H1 (cell line): ENCODE measurements at regions not wholly inside any gene's neighbourhood (a gene's known extent, or its start where the extent isn't known, plus 50 kb on each side); places are given as distances from the start of the nearest gene placed in this dataset.

Source experiments
- CTCF ChIA-PET: fragments of 300-600 bp; sonication (Branson Sonifier 250); formaldehyde crosslinking; loops from one replicate; lab custom pipeline; 2021; ENCODE audit not compliant: partially characterized antibody; lab: Charles Lee
- POLR2A ChIA-PET: fragments of 300-600 bp; sonication (Branson Sonifier 250); formaldehyde crosslinking; loops from one replicate; lab custom pipeline; 2021; ENCODE audit warnings: inconsistent platforms; ENCODE audit not compliant: partially characterized antibody; lab: Charles Lee
- DNase-seq, 2 experiments: peaks; one replicate each; pipeline versions ENCODE4 v3.0.0 to v3.0.0-alpha.2; 2010 to 2022; ENCODE audit warnings: low spot score in 2 of 2, low read depth in 1 of 2, mixed read lengths in 1 of 2
- FAIRE-seq: peaks from 2 replicates; lab custom pipeline; 2011; peaks lifted over from hg19 to GRCh38; lab: Jason Lieb, UNC
- H2AFZ ChIP-seq: 2 replicates; pipeline ENCODE4 v1.8.1; 2012; ENCODE audit warnings: low read length, inconsistent platforms
- H2AK5ac ChIP-seq: 2 replicates; pipeline ENCODE4 v1.6.1; 2013; ENCODE audit warnings: low read depth, low read length
- H2BK120ac ChIP-seq: replicated peaks from 2 replicates; pipeline ENCODE3; 2013; ENCODE audit warnings: low read depth, low read length, inconsistent platforms
- H2BK12ac ChIP-seq: 2 replicates; pipeline ENCODE4 v1.6.1; 2013; ENCODE audit warnings: low read depth, low read length
- H2BK15ac ChIP-seq: 2 replicates; pipeline ENCODE4 v1.6.1; 2013; ENCODE audit warnings: low read length
- H2BK20ac ChIP-seq: 2 replicates; pipeline ENCODE4 v1.6.1; 2013; ENCODE audit warnings: low read length
- H2BK5ac ChIP-seq: 2 replicates; pipeline ENCODE4 v1.6.1; 2013; ENCODE audit warnings: low read depth, low read length
- H3K14ac ChIP-seq: 2 replicates; pipeline ENCODE4 v1.6.1; 2013; ENCODE audit warnings: inconsistent platforms; ENCODE audit not compliant: insufficient read length
- H3K18ac ChIP-seq: 2 replicates; pipeline ENCODE4 v1.6.1; 2013; ENCODE audit warnings: low read length; ENCODE audit errors: extremely low read depth
- H3K23ac ChIP-seq: 2 replicates; pipeline ENCODE4 v1.6.1; 2013; ENCODE audit warnings: inconsistent platforms; ENCODE audit not compliant: insufficient read length
- H3K23me2 ChIP-seq: 2 replicates; pipeline ENCODE4 v1.6.1; 2013; ENCODE audit warnings: low read depth, low read length
- H3K27ac ChIP-seq: 2 replicates; pipeline ENCODE4 v1.6.1; 2011; ENCODE audit warnings: low read depth, low read length, inconsistent platforms
- H3K27me3 ChIP-seq, 4 experiments: replicated peaks in 1 of 4; 1 replicate in 1 of 4; 2 replicates in 3 of 4; pipeline versions ENCODE4 v1.6.1 to v1.8.1; 2011 to 2013; ENCODE audit warnings: low read length in 3 of 4, mild to moderate bottlenecking in 3 of 4, inconsistent platforms in 2 of 4, mixed read lengths in 2 of 4, moderate library complexity in 1 of 4; ENCODE audit not compliant: control insufficient read depth in 3 of 4, insufficient read depth in 3 of 4; ENCODE audit errors: extremely low read depth in 1 of 4
- H3K36me3 ChIP-seq, 4 experiments: 2 replicates each; pipeline versions ENCODE4 v1.6.1 to v1.8.1; 2011 to 2013; ENCODE audit warnings: mild to moderate bottlenecking in 4 of 4, low read length in 3 of 4, moderate library complexity in 2 of 4, control low read depth in 1 of 4, inconsistent platforms in 1 of 4; ENCODE audit not compliant: insufficient read depth in 4 of 4, control insufficient read depth in 2 of 4
- H3K4ac ChIP-seq: replicated peaks from 2 replicates; pipeline ENCODE3; 2013; ENCODE audit warnings: low read length, low read depth, mixed read lengths, inconsistent platforms; ENCODE audit not compliant: insufficient read length
- H3K4me1 ChIP-seq, 4 experiments: replicated peaks in 1 of 4; 1 replicate in 1 of 4; 2 replicates in 3 of 4; pipeline versions ENCODE4 v1.6.1 to v1.8.1; 2011 to 2013; ENCODE audit warnings: low read length in 3 of 4, inconsistent platforms in 2 of 4, mixed read lengths in 1 of 4; ENCODE audit not compliant: insufficient read depth in 4 of 4, control insufficient read depth in 3 of 4
- H3K4me2 ChIP-seq, 2 experiments: 2 replicates each; pipeline versions ENCODE4 v1.6.1 to v1.8.1; 2011 to 2013; ENCODE audit warnings: low read depth in 2 of 2, low read length in 2 of 2, control low read depth in 1 of 2, inconsistent platforms in 1 of 2, mild to moderate bottlenecking in 1 of 2; ENCODE audit not compliant: insufficient read depth in 1 of 2
- H3K4me3 ChIP-seq, 4 experiments: fragments of 200-600, 300-600 bp in 1 of 4; sonication (generic), shearing (Covaris generic), sonication (Bioruptor Twin) in 1 of 4; 2 replicates each; pipeline versions ENCODE4 v1.5.1 to v1.8.1; 2011 to 2016; ENCODE audit warnings: low read length in 4 of 4, low read depth in 3 of 4, control low read depth in 2 of 4, inconsistent platforms in 2 of 4, mild to moderate bottlenecking in 2 of 4, mixed read lengths in 1 of 4, moderate library complexity in 1 of 4; ENCODE audit not compliant: insufficient read depth in 2 of 4; ENCODE audit errors: extremely low read depth in 1 of 4
- H3K56ac ChIP-seq: replicated peaks from 2 replicates; pipeline ENCODE3; 2013; ENCODE audit warnings: low read depth, mild to moderate bottlenecking, mixed read lengths, low read length, inconsistent platforms; ENCODE audit not compliant: insufficient read length
- H3K79me1 ChIP-seq: 2 replicates; pipeline ENCODE4 v1.6.1; 2013; ENCODE audit warnings: low read depth, low read length, control low read depth
- H3K79me2 ChIP-seq, 2 experiments: 2 replicates each; pipeline versions ENCODE4 v1.6.1 to v1.8.1; 2012 to 2013; ENCODE audit warnings: low read length in 2 of 2, mild to moderate bottlenecking in 2 of 2, inconsistent platforms in 1 of 2; ENCODE audit not compliant: insufficient read depth in 2 of 2, control insufficient read depth in 1 of 2
- H3K9ac ChIP-seq, 4 experiments: replicated peaks in 1 of 4; 1 replicate in 1 of 4; 2 replicates in 3 of 4; pipeline versions ENCODE4 v1.6.1 to v1.8.1; 2011 to 2013; ENCODE audit warnings: low read depth in 3 of 4, low read length in 3 of 4, control low read depth in 2 of 4, mild to moderate bottlenecking in 2 of 4, moderate library complexity in 2 of 4, inconsistent platforms in 1 of 4; ENCODE audit errors: extremely low read depth in 1 of 4
- H3K9me3 ChIP-seq, 2 experiments: 2 replicates each; pipeline versions ENCODE4 v1.6.1 to v1.8.1; 2012 to 2013; ENCODE audit warnings: mild to moderate bottlenecking in 2 of 2, moderate library complexity in 2 of 2, control low read depth in 1 of 2, inconsistent platforms in 1 of 2, low read depth in 1 of 2, low read length in 1 of 2, mixed read lengths in 1 of 2; ENCODE audit not compliant: insufficient read depth in 2 of 2
- H4K20me1 ChIP-seq, 2 experiments: replicated peaks in 1 of 2; 2 replicates each; pipeline versions ENCODE3 to v1.8.1; 2011 to 2013; ENCODE audit warnings: inconsistent platforms in 2 of 2, low read length in 2 of 2, mild to moderate bottlenecking in 1 of 2; ENCODE audit not compliant: insufficient read depth in 2 of 2, control insufficient read depth in 1 of 2
- H4K5ac ChIP-seq: 2 replicates; pipeline ENCODE4 v1.6.1; 2013; ENCODE audit warnings: low read length, low read depth, mixed read lengths, inconsistent platforms; ENCODE audit not compliant: insufficient read length
- H4K8ac ChIP-seq: 2 replicates; pipeline ENCODE4 v1.8.0; 2013; ENCODE audit warnings: mild to moderate bottlenecking, moderate library complexity, low read length, inconsistent platforms; ENCODE audit not compliant: insufficient read depth; ENCODE audit errors: extremely low read depth
- H4K91ac ChIP-seq: replicated peaks from 2 replicates; pipeline ENCODE3; 2013; ENCODE audit warnings: low read length, mixed read lengths, inconsistent platforms; ENCODE audit not compliant: insufficient read length
- GABPA ChIP-seq: IDR thresholded peaks from 2 replicates; pipeline ENCODE4 v1.6.1; 2011; ENCODE audit warnings: mild to moderate bottlenecking, low read length, moderate library complexity, borderline replicate concordance; ENCODE audit not compliant: insufficient read depth
- KDM4A ChIP-seq: IDR thresholded peaks from one replicate; pipeline ENCODE4 v1.7.1; 2012; ENCODE audit warnings: low read depth, mild to moderate bottlenecking, moderate library complexity, low read length, inconsistent platforms; ENCODE audit not compliant: severe bottlenecking

DNA sequence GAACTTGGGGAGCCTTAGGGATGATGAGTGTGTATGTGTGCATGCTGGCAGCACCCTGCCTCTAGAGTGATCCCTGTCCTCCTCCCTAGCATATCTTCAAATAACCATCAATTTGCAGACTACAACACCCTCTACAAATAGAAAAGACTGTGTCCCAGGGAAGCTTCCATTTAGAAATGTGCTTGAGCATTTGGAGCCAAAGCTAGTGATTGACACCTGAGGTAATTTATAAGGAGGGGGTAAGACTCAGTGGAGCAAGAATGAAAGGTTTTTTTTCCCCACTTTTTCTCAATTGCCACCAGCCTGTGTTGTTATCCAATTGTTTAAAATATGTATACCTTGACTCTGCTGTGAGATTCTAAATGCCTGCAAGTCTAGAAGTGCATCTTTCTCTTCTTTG is 286.0 kb upstream of the SLC14A2 start:
- H3K23me2 ChIP-seq: no peaks in the 10 kb centered on the region; the same call in 1 of the 2 replicates
- H4K20me1 ChIP-seq: no peaks in the 10 kb centered on the region
- no peaks in the 10 kb centered on the region for H3K27me3 ChIP-seq
- H3K9ac ChIP-seq: no peak overlapping the region
- no peaks in the 10 kb centered on the region for H3K36me3 ChIP-seq
- H2AFZ ChIP-seq: no peak overlapping the region
- no peak overlapping the region for H3K4me3 ChIP-seq
- H4K5ac ChIP-seq: no peak overlapping the region
- H2BK20ac ChIP-seq: no peak overlapping the region
- no peak overlapping the region for H3K18ac ChIP-seq
- DNase-seq (no peak), FAIRE-seq (no peak)
- no peak overlapping the region for H4K91ac ChIP-seq
- H3K4ac ChIP-seq: no peak overlapping the region
- no peaks in the 10 kb centered on the region for H3K9me3 ChIP-seq
- H3K4me1 ChIP-seq: peaks cover 0 to 6% (median under 1%) of the 10 kb centered on the region in 4 experiments; a peak in 1 of 7 replicates
- no peak overlapping the region for H3K27ac ChIP-seq
- H4K8ac ChIP-seq: no peak overlapping the region
- CTCF ChIA-PET: interaction anchor here (1.0 to 3.1 kb wide), 3 partner anchors 13 to 47 kb away, joined by 3 to 8 read pairs (median 3); no protein-coding TSS in a partner anchor
- no peak overlapping the region for H2BK12ac ChIP-seq
- no peak overlapping the region for H3K4me2 ChIP-seq
- H3K79me1 ChIP-seq: no peaks in the 10 kb centered on the region
- H2BK5ac ChIP-seq: no peak overlapping the region
- H2BK15ac ChIP-seq: no peak overlapping the region
- POLR2A ChIA-PET: no interaction called here
- H3K14ac ChIP-seq: no peak overlapping the region
- TF ChIP-seq GABPA: no peak
- no peak for TF ChIP-seq KDM4A
- H3K56ac ChIP-seq: no peak overlapping the region
- H2BK120ac ChIP-seq: no peak overlapping the region
- H3K23ac ChIP-seq: no peak overlapping the region
- H3K79me2 ChIP-seq: no peaks in the 10 kb centered on the region
- no peak overlapping the region for H2AK5ac ChIP-seq
